ENCODE measurements at regions not wholly inside any gene's neighbourhood (a gene's known extent, or its start where the extent isn't known, plus 50 kb on each side); places are given as distances from the start of the nearest gene placed in this dataset.

DNA sequence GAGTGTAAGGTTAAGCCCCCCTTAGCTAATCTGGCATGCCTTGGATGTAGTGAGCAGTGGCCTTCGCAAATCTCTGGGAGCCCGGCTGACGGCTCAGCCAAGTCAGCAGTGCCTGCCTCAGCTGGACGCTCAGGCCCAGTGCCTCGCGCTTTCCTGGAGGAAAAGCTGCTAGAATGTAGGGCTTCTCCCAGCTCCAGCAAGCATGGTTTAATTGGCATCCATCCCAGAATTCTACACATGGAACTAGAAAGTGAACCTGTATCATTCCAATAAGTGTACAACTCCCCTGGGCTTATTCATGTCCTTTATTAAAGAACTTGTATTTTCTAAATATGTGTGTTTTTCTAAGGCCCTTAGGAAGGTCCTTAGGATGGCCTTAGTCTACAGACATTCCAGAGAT, 287.8 kb upstream of the SHH start:
- CTCF ChIA-PET = no interaction called here
- intact Hi-C loops (cut with micrococcal nuclease; ENCODE audit: unreplicated experiment) = no loop called here
- BruUV-seq (replicated peaks) = no TSS peak
- H3K27me3 Mint-ChIP-seq (ENCODE audit: unreplicated experiment) = peaks cover 14% of the 10 kb centered on the region
- H3K36me3 Mint-ChIP-seq (ENCODE audit: insufficient read depth, unreplicated experiment) = no peaks in the 10 kb centered on the region
- no peaks in the 10 kb centered on the region for H3K9me3 Mint-ChIP-seq (ENCODE audit: low read depth, unreplicated experiment)
- no peak overlapping the region for H3K27ac Mint-ChIP-seq (ENCODE audit: unreplicated experiment)
- DNase-seq = no peak
- no peak overlapping the region for H3K4me3 Mint-ChIP-seq (ENCODE audit: low read depth, unreplicated experiment)
- TF ChIP-seq, protein P1, sequence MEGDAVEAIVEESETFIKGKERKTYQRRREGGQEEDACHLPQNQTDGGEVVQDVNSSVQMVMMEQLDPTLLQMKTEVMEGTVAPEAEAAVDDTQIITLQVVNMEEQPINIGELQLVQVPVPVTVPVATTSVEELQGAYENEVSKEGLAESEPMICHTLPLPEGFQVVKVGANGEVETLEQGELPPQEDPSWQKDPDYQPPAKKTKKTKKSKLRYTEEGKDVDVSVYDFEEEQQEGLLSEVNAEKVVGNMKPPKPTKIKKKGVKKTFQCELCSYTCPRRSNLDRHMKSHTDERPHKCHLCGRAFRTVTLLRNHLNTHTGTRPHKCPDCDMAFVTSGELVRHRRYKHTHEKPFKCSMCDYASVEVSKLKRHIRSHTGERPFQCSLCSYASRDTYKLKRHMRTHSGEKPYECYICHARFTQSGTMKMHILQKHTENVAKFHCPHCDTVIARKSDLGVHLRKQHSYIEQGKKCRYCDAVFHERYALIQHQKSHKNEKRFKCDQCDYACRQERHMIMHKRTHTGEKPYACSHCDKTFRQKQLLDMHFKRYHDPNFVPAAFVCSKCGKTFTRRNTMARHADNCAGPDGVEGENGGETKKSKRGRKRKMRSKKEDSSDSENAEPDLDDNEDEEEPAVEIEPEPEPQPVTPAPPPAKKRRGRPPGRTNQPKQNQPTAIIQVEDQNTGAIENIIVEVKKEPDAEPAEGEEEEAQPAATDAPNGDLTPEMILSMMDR (IDR thresholded peaks at IDR 0.05; ENCODE audit: unreplicated experiment) = no peak
- no peaks in the 10 kb centered on the region for H3K4me1 Mint-ChIP-seq (ENCODE audit: low read depth, unreplicated experiment)

GRCh38 chr7:156099085-156099484, 286.8 kb upstream of the SHH start:
- Mint-ChIP-seq H3K27ac (ENCODE audit: unreplicated experiment) (no peak overlapping the region), H3K27me3 (ENCODE audit: unreplicated experiment) (peaks cover 4% of the 10 kb centered on the region), H3K4me3 (ENCODE audit: low read depth, unreplicated experiment) (no peak overlapping the region), H3K9me3 (ENCODE audit: low read depth, unreplicated experiment) (no peaks in the 10 kb centered on the region), H3K4me1 (ENCODE audit: low read depth, unreplicated experiment) (no peaks in the 10 kb centered on the region), H3K36me3 (ENCODE audit: insufficient read depth, unreplicated experiment) (no peaks in the 10 kb centered on the region)
- BruUV-seq (replicated peaks) = no TSS peak
- no peak for DNase-seq
- intact Hi-C loops (cut with micrococcal nuclease; ENCODE audit: unreplicated experiment) = no loop called here
- CTCF ChIA-PET = no interaction called here
- TF ChIP-seq, protein P1 (IDR thresholded peaks at IDR 0.05; ENCODE audit: unreplicated experiment) = no peak

GRCh38 chr7:156096771-156097538, 284.7 kb upstream of the SHH start:
- TF ChIP-seq, protein P1 (IDR thresholded peaks at IDR 0.05; ENCODE audit: unreplicated experiment) = no peak
- H3K9me3 Mint-ChIP-seq (ENCODE audit: low read depth, unreplicated experiment) = no peaks in the 10 kb centered on the region
- DNase-seq = no peak
- no peak overlapping the region for H3K4me3 Mint-ChIP-seq (ENCODE audit: low read depth, unreplicated experiment)
- no peaks in the 10 kb centered on the region for H3K36me3 Mint-ChIP-seq (ENCODE audit: insufficient read depth, unreplicated experiment)
- CTCF ChIA-PET = no interaction called here
- BruUV-seq (replicated peaks) = no TSS peak
- no peaks in the 10 kb centered on the region for H3K4me1 Mint-ChIP-seq (ENCODE audit: low read depth, unreplicated experiment)
- no peaks in the 10 kb centered on the region for H3K27me3 Mint-ChIP-seq (ENCODE audit: unreplicated experiment)
- no peak overlapping the region for H3K27ac Mint-ChIP-seq (ENCODE audit: unreplicated experiment)
- intact Hi-C loops (cut with micrococcal nuclease; ENCODE audit: unreplicated experiment) = no loop called here

GRCh38 chr7:156095908-156096539, 283.8 kb upstream of the SHH start:
- CTCF ChIA-PET = no interaction called here
- no peak overlapping the region for H3K27ac Mint-ChIP-seq (ENCODE audit: unreplicated experiment)
- no TSS peak for BruUV-seq (replicated peaks)
- H3K36me3 Mint-ChIP-seq (ENCODE audit: insufficient read depth, unreplicated experiment) = no peaks in the 10 kb centered on the region
- no peaks in the 10 kb centered on the region for H3K4me1 Mint-ChIP-seq (ENCODE audit: low read depth, unreplicated experiment)
- intact Hi-C loops (cut with micrococcal nuclease; ENCODE audit: unreplicated experiment) = no loop called here
- no peak for DNase-seq
- no peaks in the 10 kb centered on the region for H3K27me3 Mint-ChIP-seq (ENCODE audit: unreplicated experiment)
- H3K4me3 Mint-ChIP-seq (ENCODE audit: low read depth, unreplicated experiment) = no peak overlapping the region
- H3K9me3 Mint-ChIP-seq (ENCODE audit: low read depth, unreplicated experiment) = no peaks in the 10 kb centered on the region
- TF ChIP-seq, protein P1 (IDR thresholded peaks at IDR 0.05; ENCODE audit: unreplicated experiment) = no peak
